Vagina (tissue), 2 donors: ENCODE measurements at regions not wholly inside any gene's neighbourhood (a gene's known extent, or its start where the extent isn't known, plus 50 kb on each side); places are given as distances from the start of the nearest gene placed in this dataset.

ENCODE experiments used
- DNase-seq, 2 donors: peaks; one replicate each; pipeline ENCODE4 v3.0.0-alpha.2; 2017; ENCODE audit errors: extremely low spot score in 2 of 2
- H3K27ac ChIP-seq: fragments of 200-600 bp; sonication (generic); one replicate; pipeline ENCODE4 v1.5.1; 2019
- H3K27me3 ChIP-seq: fragments of 200-600 bp; sonication (generic); one replicate; pipeline ENCODE4 v1.5.1; 2019
- H3K36me3 ChIP-seq, 2 donors: fragments of 200-600 bp; sonication (generic); one replicate each; pipeline ENCODE4 v1.5.1; 2017 to 2019
- H3K4me1 ChIP-seq: fragments of 200-600 bp; sonication (generic); one replicate; pipeline ENCODE4 v1.5.1; 2019
- H3K4me3 ChIP-seq, 2 donors: fragments of 200-600 bp; sonication (generic); 1 replicate in 1 of 2; 2 replicates in 1 of 2; pipeline ENCODE4 v1.5.1; 2016 to 2019
- H3K9me3 ChIP-seq: fragments of 200-600 bp; sonication (generic); one replicate; pipeline ENCODE4 v1.5.1; 2019
- CTCF ChIP-seq, 3 experiments: fragments of 450-650 bp in 2 of 3; fragments of 200-600 bp in 1 of 3; sonication (generic) in 1 of 3; IDR thresholded peaks; one replicate each; pipeline ENCODE4 v1.5.1; 2017 to 2019; ENCODE audit warnings: antibody characterized with exemption in 3 of 3, mild to moderate bottlenecking in 2 of 3, moderate library complexity in 2 of 3
- POLR2A ChIP-seq, 2 donors: fragments of 450-650 bp; IDR thresholded peaks; one replicate each; pipeline ENCODE4 v1.6.1; 2017; ENCODE audit warnings: antibody characterized with exemption in 2 of 2, mild to moderate bottlenecking in 2 of 2, moderate library complexity in 2 of 2
- POLR2AphosphoS5 ChIP-seq, 2 donors: sonication (generic); formaldehyde crosslinking; IDR thresholded peaks; one replicate each; pipeline ENCODE4 v1.9.0; 2017; ENCODE audit warnings: antibody characterized with exemption in 2 of 2, mild to moderate bottlenecking in 2 of 2, low read depth in 1 of 2; ENCODE audit not compliant: insufficient read depth in 1 of 2
- intact Hi-C: fragments of 100-400 bp; cut with DNase I; formaldehyde crosslinking; loops from one replicate; pipeline ENCODE4 v1.15.1; 2023

- Histone ChIP-seq H3K27me3 (no peaks in the 10 kb centered on the region), H3K4me3 (no peak overlapping the region), H3K9me3 (no peaks in the 10 kb centered on the region), H3K36me3 (no peaks in the 10 kb centered on the region), H3K4me1 (no peaks in the 10 kb centered on the region), H3K27ac (no peak overlapping the region)
- intact Hi-C loops = no loop called here
- DNase-seq = no peak
- no peak for TF ChIP-seq POLR2AphosphoS5 (IDR thresholded peaks at IDR 0.05; ENCODE audit: insufficient read depth in 1 of 2, low read depth in 1 of 2)
- no peak for TF ChIP-seq CTCF (IDR thresholded peaks at IDR 0.05)
- no peak for TF ChIP-seq POLR2A (IDR thresholded peaks at IDR 0.05)
These were observed 482.8 kb downstream of the SOX6 start for GRCh38 chr11:15873501-15873900.

GRCh38 chr11:15874704-15875103 is 481.6 kb downstream of the SOX6 start:
- Histone ChIP-seq H3K4me3 (no peak overlapping the region), H3K27me3 (no peaks in the 10 kb centered on the region), H3K4me1 (no peaks in the 10 kb centered on the region), H3K9me3 (no peaks in the 10 kb centered on the region), H3K27ac (no peak overlapping the region), H3K36me3 (no peaks in the 10 kb centered on the region)
- intact Hi-C loops = no loop called here
- no peak for TF ChIP-seq POLR2A (IDR thresholded peaks at IDR 0.05)
- TF ChIP-seq CTCF (IDR thresholded peaks at IDR 0.05) = no peak
- no peak for TF ChIP-seq POLR2AphosphoS5 (IDR thresholded peaks at IDR 0.05; ENCODE audit: insufficient read depth in 1 of 2, low read depth in 1 of 2)
- no peak for DNase-seq

- H3K27ac ChIP-seq = no peak overlapping the region
- H3K4me3 ChIP-seq = no peak overlapping the region
- H3K27me3 ChIP-seq = no peaks in the 10 kb centered on the region
- DNase-seq = no peak
- H3K36me3 ChIP-seq = no peaks in the 10 kb centered on the region
- intact Hi-C loops = no loop called here
- no peaks in the 10 kb centered on the region for H3K9me3 ChIP-seq
- no peaks in the 10 kb centered on the region for H3K4me1 ChIP-seq
- no peak for TF ChIP-seq CTCF (IDR thresholded peaks at IDR 0.05)
- TF ChIP-seq POLR2AphosphoS5 (IDR thresholded peaks at IDR 0.05; ENCODE audit: insufficient read depth in 1 of 2, low read depth in 1 of 2) = no peak
- no peak for TF ChIP-seq POLR2A (IDR thresholded peaks at IDR 0.05)
These were observed 481.0 kb downstream of the SOX6 start for GRCh38 chr11:15875393-15875792.

- DNase-seq = no peak
- TF ChIP-seq CTCF (IDR thresholded peaks at IDR 0.05) = no peak
- no peak for TF ChIP-seq POLR2AphosphoS5 (IDR thresholded peaks at IDR 0.05; ENCODE audit: insufficient read depth in 1 of 2, low read depth in 1 of 2)
- TF ChIP-seq POLR2A (IDR thresholded peaks at IDR 0.05) = no peak
These were observed 480.4 kb downstream of the SOX6 start for GRCh38 chr11:15875943-15876342.

DNA sequence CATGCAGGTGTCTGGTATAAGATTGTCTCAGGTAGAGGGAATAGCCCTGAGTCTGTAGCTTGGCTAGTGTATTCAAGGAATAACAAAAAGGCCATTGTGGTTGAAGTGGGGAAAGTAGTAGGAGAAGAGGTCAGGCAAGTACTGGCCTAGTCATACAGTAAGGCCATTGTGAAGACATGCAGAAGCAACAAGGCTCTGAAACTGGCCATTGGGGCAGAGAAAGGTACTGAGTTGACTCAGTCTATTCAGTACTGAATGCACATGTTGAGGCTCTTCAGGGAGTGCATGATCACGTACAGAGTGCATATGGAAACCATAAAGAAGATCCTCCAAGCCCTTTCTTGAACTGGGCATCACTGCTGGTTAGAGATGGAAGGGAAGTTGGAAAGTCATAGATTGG is 477.6 kb downstream of the SOX6 start:
- no peak for TF ChIP-seq POLR2A (IDR thresholded peaks at IDR 0.05)
- no peak for TF ChIP-seq POLR2AphosphoS5 (IDR thresholded peaks at IDR 0.05; ENCODE audit: insufficient read depth in 1 of 2, low read depth in 1 of 2)
- no peak for TF ChIP-seq CTCF (IDR thresholded peaks at IDR 0.05)
- H3K9me3 ChIP-seq = no peaks in the 10 kb centered on the region
- DNase-seq = no peak
- no peaks in the 10 kb centered on the region for H3K27me3 ChIP-seq
- peaks cover under 1% of the 10 kb centered on the region for H3K4me1 ChIP-seq
- no peaks in the 10 kb centered on the region for H3K36me3 ChIP-seq
- H3K4me3 ChIP-seq = no peak overlapping the region
- no peak overlapping the region for H3K27ac ChIP-seq
- intact Hi-C loops = no loop called here

More at GRCh38 chr11:15875943-15876342, 480.4 kb downstream of the SOX6 start:
- H3K4me3 ChIP-seq = no peak overlapping the region
- intact Hi-C loops = no loop called here
- H3K27ac ChIP-seq = no peak overlapping the region
- H3K36me3 ChIP-seq = no peaks in the 10 kb centered on the region
- no peaks in the 10 kb centered on the region for H3K27me3 ChIP-seq
- no peaks in the 10 kb centered on the region for H3K9me3 ChIP-seq
- no peaks in the 10 kb centered on the region for H3K4me1 ChIP-seq
